ENCODE measurements at regions not wholly inside any gene's neighbourhood (a gene's known extent, or its start where the extent isn't known, plus 50 kb on each side); places are given as distances from the start of the nearest gene placed in this dataset.

DNA sequence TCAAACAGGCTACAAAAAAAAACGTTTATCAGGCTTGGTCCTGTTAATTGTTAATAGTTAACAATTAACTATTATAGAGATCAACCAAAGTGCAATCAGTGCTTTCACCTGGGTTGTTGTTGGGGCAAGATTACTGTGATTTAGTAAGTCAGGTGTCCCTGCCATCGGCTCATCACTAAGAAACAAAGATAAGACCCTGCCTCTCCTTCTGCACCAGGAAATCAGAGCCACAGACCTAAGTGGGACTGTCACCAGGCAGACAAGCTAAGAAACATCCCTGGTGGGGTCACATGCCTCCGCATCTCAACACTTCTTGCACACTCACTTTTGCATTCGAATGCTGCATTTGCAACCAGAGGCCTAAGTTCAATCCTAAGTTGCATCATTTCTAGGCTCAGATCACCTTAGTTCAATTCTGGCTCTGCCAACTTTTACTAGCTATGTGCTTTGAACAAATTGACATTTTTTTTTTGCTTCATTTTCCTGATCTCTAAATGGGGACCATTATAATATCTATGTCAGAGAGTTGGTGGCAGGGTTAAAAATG, 298.9 kb upstream of the B3GAT1 start:
- Histone ChIP-seq H3K4me3 (no peak overlapping the region), H3K36me3 (no peaks in the 10 kb centered on the region), H3K27me3 (no peaks in the 10 kb centered on the region), H3K9me3 (no peaks in the 10 kb centered on the region), H3K4me1 (no peaks in the 10 kb centered on the region), H3K27ac (no peak overlapping the region)
- TF ChIP-seq POLR2AphosphoS5 (IDR thresholded peaks at IDR 0.05; ENCODE audit: insufficient read depth in 1 of 2, low read depth in 1 of 2), result no peak
- intact Hi-C loops (cut with DNase I), result no loop called here
- no peak for DNase-seq (ENCODE audit: extremely low spot score in 2 of 2)

GRCh38 chr11:134705858-134706257, 293.8 kb upstream of the B3GAT1 start:
- H3K9me3 ChIP-seq, result no peaks in the 10 kb centered on the region
- intact Hi-C loops (cut with DNase I), result no loop called here
- no peak overlapping the region for H3K4me3 ChIP-seq
- H3K4me1 ChIP-seq, result no peaks in the 10 kb centered on the region
- no peaks in the 10 kb centered on the region for H3K27me3 ChIP-seq
- TF ChIP-seq POLR2AphosphoS5 (IDR thresholded peaks at IDR 0.05; ENCODE audit: insufficient read depth in 1 of 2, low read depth in 1 of 2) (no peak), POLR2A (IDR thresholded peaks at IDR 0.05) (no peak)
- TF ChIP-seq, protein P1, sequence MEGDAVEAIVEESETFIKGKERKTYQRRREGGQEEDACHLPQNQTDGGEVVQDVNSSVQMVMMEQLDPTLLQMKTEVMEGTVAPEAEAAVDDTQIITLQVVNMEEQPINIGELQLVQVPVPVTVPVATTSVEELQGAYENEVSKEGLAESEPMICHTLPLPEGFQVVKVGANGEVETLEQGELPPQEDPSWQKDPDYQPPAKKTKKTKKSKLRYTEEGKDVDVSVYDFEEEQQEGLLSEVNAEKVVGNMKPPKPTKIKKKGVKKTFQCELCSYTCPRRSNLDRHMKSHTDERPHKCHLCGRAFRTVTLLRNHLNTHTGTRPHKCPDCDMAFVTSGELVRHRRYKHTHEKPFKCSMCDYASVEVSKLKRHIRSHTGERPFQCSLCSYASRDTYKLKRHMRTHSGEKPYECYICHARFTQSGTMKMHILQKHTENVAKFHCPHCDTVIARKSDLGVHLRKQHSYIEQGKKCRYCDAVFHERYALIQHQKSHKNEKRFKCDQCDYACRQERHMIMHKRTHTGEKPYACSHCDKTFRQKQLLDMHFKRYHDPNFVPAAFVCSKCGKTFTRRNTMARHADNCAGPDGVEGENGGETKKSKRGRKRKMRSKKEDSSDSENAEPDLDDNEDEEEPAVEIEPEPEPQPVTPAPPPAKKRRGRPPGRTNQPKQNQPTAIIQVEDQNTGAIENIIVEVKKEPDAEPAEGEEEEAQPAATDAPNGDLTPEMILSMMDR (IDR thresholded peaks at IDR 0.05), result no peak
- no peaks in the 10 kb centered on the region for H3K36me3 ChIP-seq
- no peak for DNase-seq (ENCODE audit: extremely low spot score in 2 of 2)
- H3K27ac ChIP-seq, result no peak overlapping the region

GRCh38 chr11:134702827-134703226, 290.8 kb upstream of the B3GAT1 start:
- Histone ChIP-seq H3K4me3 (no peak overlapping the region), H3K27me3 (no peaks in the 10 kb centered on the region), H3K9me3 (no peaks in the 10 kb centered on the region), H3K27ac (no peak overlapping the region), H3K36me3 (no peaks in the 10 kb centered on the region), H3K4me1 (no peaks in the 10 kb centered on the region)
- TF ChIP-seq POLR2AphosphoS5 (IDR thresholded peaks at IDR 0.05; ENCODE audit: insufficient read depth in 1 of 2, low read depth in 1 of 2) (no peak), POLR2A (IDR thresholded peaks at IDR 0.05) (no peak)
- TF ChIP-seq, protein P1 (IDR thresholded peaks at IDR 0.05), result no peak
- intact Hi-C loops (cut with DNase I), result no loop called here
- no peak for DNase-seq (ENCODE audit: extremely low spot score in 2 of 2)

GRCh38 chr11:134701564-134702165, 289.6 kb upstream of the B3GAT1 start:
- DNase-seq (ENCODE audit: extremely low spot score in 2 of 2), result no peak
- no peaks in the 10 kb centered on the region for H3K27me3 ChIP-seq
- no peaks in the 10 kb centered on the region for H3K9me3 ChIP-seq
- intact Hi-C loops (cut with DNase I), result no loop called here
- no peak overlapping the region for H3K4me3 ChIP-seq
- no peaks in the 10 kb centered on the region for H3K4me1 ChIP-seq
- H3K36me3 ChIP-seq, result no peaks in the 10 kb centered on the region
- TF ChIP-seq POLR2A (IDR thresholded peaks at IDR 0.05) (no peak), POLR2AphosphoS5 (IDR thresholded peaks at IDR 0.05; ENCODE audit: insufficient read depth in 1 of 2, low read depth in 1 of 2) (no peak)
- TF ChIP-seq, protein P1 (IDR thresholded peaks at IDR 0.05), result no peak
- no peak overlapping the region for H3K27ac ChIP-seq

- intact Hi-C loops (cut with DNase I), result no loop called here
- TF ChIP-seq POLR2A (IDR thresholded peaks at IDR 0.05), result no peak
- H3K36me3 ChIP-seq, result no peaks in the 10 kb centered on the region
- H3K27me3 ChIP-seq, result no peaks in the 10 kb centered on the region
- H3K4me1 ChIP-seq, result no peaks in the 10 kb centered on the region
- H3K4me3 ChIP-seq, result no peak overlapping the region
- no peak overlapping the region for H3K27ac ChIP-seq
- H3K9me3 ChIP-seq, result no peaks in the 10 kb centered on the region
- no peak for DNase-seq (ENCODE audit: extremely low spot score in 2 of 2)
These were observed 288.1 kb upstream of the B3GAT1 start for GRCh38 chr11:134700101-134700640.

DNA sequence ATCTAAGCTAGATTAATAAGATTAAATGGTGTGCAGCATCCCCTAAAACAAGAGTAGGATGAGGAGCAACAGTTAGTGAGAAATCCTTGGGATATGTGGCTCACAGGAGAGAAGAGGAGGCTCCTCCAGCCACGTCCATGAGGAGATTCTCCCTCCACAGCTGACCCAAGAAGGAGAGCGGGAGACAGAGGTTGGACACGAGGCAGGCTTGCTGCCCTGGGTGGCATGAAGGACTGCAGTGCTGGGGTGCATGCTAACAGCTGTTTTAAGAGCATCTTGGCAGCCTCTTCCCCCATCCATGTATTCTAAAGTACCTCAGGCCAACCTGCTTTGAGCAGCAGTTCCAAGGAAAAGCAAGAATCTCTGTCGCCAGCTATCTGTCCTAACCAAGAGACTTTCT, 284.4 kb upstream of the B3GAT1 start:
- DNase-seq (ENCODE audit: extremely low spot score in 2 of 2), result no peak
- no peak for TF ChIP-seq POLR2A (IDR thresholded peaks at IDR 0.05)
- TF ChIP-seq, protein P1 (IDR thresholded peaks at IDR 0.05), result no peak
- TF ChIP-seq POLR2AphosphoS5 (IDR thresholded peaks at IDR 0.05; ENCODE audit: insufficient read depth in 1 of 2, low read depth in 1 of 2), result no peak
- Histone ChIP-seq H3K4me1 (no peaks in the 10 kb centered on the region), H3K4me3 (no peak overlapping the region), H3K27me3 (no peaks in the 10 kb centered on the region), H3K9me3 (no peaks in the 10 kb centered on the region), H3K36me3 (no peaks in the 10 kb centered on the region), H3K27ac (no peak overlapping the region)
- intact Hi-C loops (cut with DNase I), result no loop called here
